Upper lobe of left lung (tissue), 6 donors: ENCODE measurements at regions not wholly inside any gene's neighbourhood (a gene's known extent, or its start where the extent isn't known, plus 50 kb on each side); places are given as distances from the start of the nearest gene placed in this dataset.

Experiments
- ATAC-seq, 2 donors: fragments of 200-7000 bp; cut with Tn5 transposase; one replicate each; pipeline ENCODE4 v1.9.1; 2022; ENCODE audit warnings: mild to moderate bottlenecking in 2 of 2, moderate library complexity in 2 of 2; ENCODE audit not compliant: low FRiP score in 2 of 2
- DNase-seq, 2 donors: peaks; one replicate each; pipeline ENCODE4 v3.0.0-alpha.2; 2019 to 2020
- H3K27ac ChIP-seq, 4 donors: fragments of 200-600 bp; sonication (generic); one replicate each; pipeline ENCODE4 v1.5.1; 2016 to 2019
- H3K27me3 ChIP-seq, 4 donors: fragments of 200-600 bp; sonication (generic); one replicate each; pipeline ENCODE4 v1.5.1; 2017 to 2019
- H3K36me3 ChIP-seq, 4 donors: fragments of 200-600 bp; sonication (generic); one replicate each; pipeline ENCODE4 v1.5.1; 2016 to 2019
- H3K4me1 ChIP-seq, 4 donors: fragments of 200-600 bp; sonication (generic); one replicate each; pipeline ENCODE4 v1.5.1; 2018 to 2019
- H3K4me3 ChIP-seq, 4 donors: fragments of 200-600 bp; sonication (generic); one replicate each; pipeline ENCODE4 v1.5.1; 2017 to 2019; ENCODE audit warnings: mild to moderate bottlenecking in 2 of 4, moderate library complexity in 1 of 4
- H3K9me3 ChIP-seq, 4 donors: fragments of 200-600 bp; sonication (generic); one replicate each; pipeline ENCODE4 v1.5.1; 2018 to 2019
- CTCF ChIP-seq, 6 experiments: fragments of 450-650 bp in 4 of 6; fragments of 200-600 bp in 2 of 6; sonication (generic) in 2 of 6; IDR thresholded peaks; one replicate each; pipeline ENCODE4 v1.5.1; 2016 to 2019; ENCODE audit warnings: antibody characterized with exemption in 6 of 6
- EP300 ChIP-seq, 4 donors: sonication (generic); formaldehyde crosslinking; IDR thresholded peaks; one replicate each; pipeline ENCODE4 v1.5.1; 2017; ENCODE audit warnings: antibody characterized with exemption in 4 of 4, control low read depth in 2 of 4
- POLR2A ChIP-seq, 4 donors: fragments of 450-650 bp; IDR thresholded peaks; one replicate each; pipeline ENCODE4 v1.5.1; 2016 to 2017; ENCODE audit warnings: antibody characterized with exemption in 4 of 4, mild to moderate bottlenecking in 2 of 4
- POLR2AphosphoS5 ChIP-seq, 2 donors: sonication (generic); formaldehyde crosslinking; IDR thresholded peaks; one replicate each; pipeline ENCODE4 v1.5.1; 2017; ENCODE audit warnings: antibody characterized with exemption in 2 of 2
- WGBS, 2 donors: methylation state at CpG; one replicate each; pipeline ENCODE4 v1.1.5; 2017 to 2018; 5-methylcytosine and 5-hydroxymethylcytosine counted together
- donor health status: DM: no; HTN: no; CAD: no; lungs with moderate emphysema.
- donor health status: DM: no; HTN: yes; CAD: no; lungs with severe emphysema.

- no peak for DNase-seq
- Histone ChIP-seq H3K27ac (no peak overlapping the region), H3K36me3 (no peaks in the 10 kb centered on the region), H3K4me3 (no peak overlapping the region), H3K4me1 (no peaks in the 10 kb centered on the region), H3K9me3 (no peaks in the 10 kb centered on the region), H3K27me3 (no peaks in the 10 kb centered on the region)
- no peak for ATAC-seq
- 71 to 76% methylated on average over 6 of the region's 6 CpGs for WGBS, 2 donors
- no peak for TF ChIP-seq POLR2AphosphoS5 (IDR thresholded peaks at IDR 0.05)
- TF ChIP-seq POLR2A (IDR thresholded peaks at IDR 0.05), result no peak
These were observed 119.6 kb upstream of the TAF11L2 start for GRCh38 chr5:17378346-17378997.

- DNase-seq (no peak), ATAC-seq (no peak)
- 76 to 80% methylated on average over 7 of the region's 7 CpGs for WGBS, 2 donors
- Histone ChIP-seq H3K27me3 (no peaks in the 10 kb centered on the region), H3K27ac (no peak overlapping the region), H3K9me3 (no peaks in the 10 kb centered on the region), H3K4me1 (no peaks in the 10 kb centered on the region), H3K4me3 (no peak overlapping the region), H3K36me3 (no peaks in the 10 kb centered on the region)
- no peak for TF ChIP-seq POLR2AphosphoS5 (IDR thresholded peaks at IDR 0.05)
- no peak for TF ChIP-seq POLR2A (IDR thresholded peaks at IDR 0.05)
- TF ChIP-seq EP300 (IDR thresholded peaks at IDR 0.05), result no peak
- no peak for TF ChIP-seq CTCF (IDR thresholded peaks at IDR 0.05)
These were observed 118.7 kb upstream of the TAF11L2 start for GRCh38 chr5:17379100-17379951.

- DNase-seq (peak in 1 of 2 donors; percentile 74), ATAC-seq (peak in 1 of 2 donors; percentile 79)
- peak overlapping the region in 1 of 4 donors; percentile 36 for H3K27ac ChIP-seq
- TF ChIP-seq CTCF (IDR thresholded peaks at IDR 0.05) (no peak), POLR2A (IDR thresholded peaks at IDR 0.05) (no peak), EP300 (IDR thresholded peaks at IDR 0.05) (no peak), POLR2AphosphoS5 (IDR thresholded peaks at IDR 0.05) (no peak)
- whole genome bisulfite sequencing, 2 donors, result 80 to 97% methylated on average over 2 of the region's 2 CpGs
- H3K4me3 ChIP-seq, result no peak overlapping the region
- H3K4me1 ChIP-seq, result no peaks in the 10 kb centered on the region
- H3K36me3 ChIP-seq, result no peaks in the 10 kb centered on the region
- no peaks in the 10 kb centered on the region for H3K27me3 ChIP-seq
- no peaks in the 10 kb centered on the region for H3K9me3 ChIP-seq
These were observed 116.1 kb upstream of the TAF11L2 start for GRCh38 chr5:17381932-17382331.

GRCh38 chr5:17383526-17383925 lies 114.5 kb upstream of the TAF11L2 start:
- 61% methylated on average over 3 of the region's 3 CpGs for WGBS, 2 donors
- Histone ChIP-seq H3K4me3 (no peak overlapping the region), H3K27me3 (no peaks in the 10 kb centered on the region), H3K4me1 (no peaks in the 10 kb centered on the region), H3K27ac (no peak overlapping the region), H3K9me3 (no peaks in the 10 kb centered on the region), H3K36me3 (no peaks in the 10 kb centered on the region)
- TF ChIP-seq POLR2A (IDR thresholded peaks at IDR 0.05), result no peak
- TF ChIP-seq POLR2AphosphoS5 (IDR thresholded peaks at IDR 0.05), result no peak
- no peak for TF ChIP-seq CTCF (IDR thresholded peaks at IDR 0.05)
- TF ChIP-seq EP300 (IDR thresholded peaks at IDR 0.05), result no peak
- ATAC-seq (no peak), DNase-seq (no peak)

GRCh38 chr5:17384181-17384580 lies 113.8 kb upstream of the TAF11L2 start:
- Histone ChIP-seq H3K36me3 (no peaks in the 10 kb centered on the region), H3K27ac (no peak overlapping the region), H3K9me3 (no peaks in the 10 kb centered on the region), H3K4me1 (no peaks in the 10 kb centered on the region), H3K4me3 (no peak overlapping the region), H3K27me3 (no peaks in the 10 kb centered on the region)
- no peak for DNase-seq
- no peak for TF ChIP-seq POLR2A (IDR thresholded peaks at IDR 0.05)
- no peak for TF ChIP-seq POLR2AphosphoS5 (IDR thresholded peaks at IDR 0.05)
- TF ChIP-seq CTCF (IDR thresholded peaks at IDR 0.05), result no peak
- TF ChIP-seq EP300 (IDR thresholded peaks at IDR 0.05), result no peak
- ATAC-seq, result no peak
